Trophoblast cell (in vitro differentiated cells and primary cell): ENCODE measurements at regions not wholly inside any gene's neighbourhood (a gene's known extent, or its start where the extent isn't known, plus 50 kb on each side); places are given as distances from the start of the nearest gene placed in this dataset.

ENCODE experiments used
- DNase-seq, 2 donors: peaks; one replicate each; pipeline ENCODE4 v3.0.0-alpha.2; 2016
- H2AFZ ChIP-seq: 2 replicates; pipeline ENCODE4 v1.6.1; 2013; ENCODE audit warnings: low read length, moderate library complexity, mild to moderate bottlenecking; ENCODE audit not compliant: insufficient read depth, poor library complexity
- H2AK5ac ChIP-seq: 2 replicates; pipeline ENCODE4 v1.6.1; 2013; ENCODE audit warnings: mild to moderate bottlenecking, low read length
- H2BK120ac ChIP-seq: 2 replicates; pipeline ENCODE4 v1.6.1; 2013; ENCODE audit warnings: low read length, mild to moderate bottlenecking, moderate library complexity; ENCODE audit not compliant: insufficient read depth, poor library complexity
- H2BK12ac ChIP-seq: 2 replicates; pipeline ENCODE4 v1.6.1; 2013; ENCODE audit warnings: mild to moderate bottlenecking, low read length, moderate library complexity
- H2BK5ac ChIP-seq: 2 replicates; pipeline ENCODE4 v1.6.1; 2013; ENCODE audit warnings: low read length, low read depth, moderate library complexity, mild to moderate bottlenecking; ENCODE audit not compliant: poor library complexity
- H3K14ac ChIP-seq: 2 replicates; pipeline ENCODE4 v1.6.1; 2013; ENCODE audit warnings: mild to moderate bottlenecking, low read length
- H3K18ac ChIP-seq: 2 replicates; pipeline ENCODE4 v1.6.1; 2013; ENCODE audit warnings: mild to moderate bottlenecking, low read length
- H3K23ac ChIP-seq: 2 replicates; pipeline ENCODE4 v1.6.1; 2013; ENCODE audit warnings: low read length
- H3K27ac ChIP-seq: 2 replicates; pipeline ENCODE4 v1.5.1; 2013; ENCODE audit warnings: low read depth, mild to moderate bottlenecking, inconsistent platforms, low read length, moderate library complexity
- H3K27me3 ChIP-seq: 2 replicates; pipeline ENCODE4 v1.6.1; 2013; ENCODE audit warnings: inconsistent platforms, mild to moderate bottlenecking, low read length, moderate library complexity; ENCODE audit not compliant: insufficient read depth
- H3K36me3 ChIP-seq, 2 experiments: 1 replicate in 1 of 2; 2 replicates in 1 of 2; pipeline ENCODE4 v1.6.1; 2013; ENCODE audit warnings: low read length in 2 of 2, mild to moderate bottlenecking in 2 of 2, moderate library complexity in 1 of 2; ENCODE audit not compliant: insufficient read depth in 2 of 2, control insufficient read depth in 1 of 2
- H3K4ac ChIP-seq: 2 replicates; pipeline ENCODE4 v1.6.1; 2013; ENCODE audit warnings: low read depth, mild to moderate bottlenecking, low read length, moderate library complexity
- H3K4me1 ChIP-seq, 2 experiments: 1 replicate in 1 of 2; 2 replicates in 1 of 2; pipeline ENCODE4 v1.6.1; 2013; ENCODE audit warnings: low read length in 2 of 2, mild to moderate bottlenecking in 2 of 2, moderate library complexity in 1 of 2; ENCODE audit not compliant: insufficient read depth in 2 of 2, control insufficient read depth in 1 of 2
- H3K4me2 ChIP-seq: 2 replicates; pipeline ENCODE4 v1.6.1; 2013; ENCODE audit warnings: inconsistent platforms, mild to moderate bottlenecking, low read length, moderate library complexity
- H3K4me3 ChIP-seq: 2 replicates; pipeline ENCODE4 v1.5.1; 2013; ENCODE audit warnings: mild to moderate bottlenecking, low read depth, low read length, inconsistent platforms
- H3K79me1 ChIP-seq: one replicate; pipeline ENCODE4 v1.6.1; 2013; ENCODE audit warnings: low read length
- H3K79me2 ChIP-seq: 2 replicates; pipeline ENCODE4 v1.6.1; 2013; ENCODE audit warnings: low read length, mild to moderate bottlenecking; ENCODE audit not compliant: control insufficient read depth, insufficient read depth, poor library complexity
- H3K9ac ChIP-seq: 2 replicates; pipeline ENCODE4 v1.6.1; 2013; ENCODE audit warnings: mild to moderate bottlenecking, low read length
- H3K9me3 ChIP-seq: 2 replicates; pipeline ENCODE4 v1.6.1; 2013; ENCODE audit warnings: low read depth, mild to moderate bottlenecking, control low read depth, inconsistent platforms, low read length; ENCODE audit not compliant: insufficient read depth
- H4K12ac ChIP-seq: 2 replicates; pipeline ENCODE4 v1.6.1; 2013; ENCODE audit warnings: low read depth, mild to moderate bottlenecking, low read length, moderate library complexity
- H4K8ac ChIP-seq: 2 replicates; pipeline ENCODE4 v1.6.1; 2013; ENCODE audit warnings: low read depth, mild to moderate bottlenecking, low read length, moderate library complexity
- H4K91ac ChIP-seq: one replicate; pipeline ENCODE4 v1.6.1; 2013; ENCODE audit warnings: low read depth, mild to moderate bottlenecking, low read length, moderate library complexity
- WGBS: extraction: QIAGEN DNeasy Blood & Tissue Kit; methylation state at CpG from one replicate; pipeline ENCODE4 v1.1.7; 2013; ENCODE audit warnings: missing lambda C conversion rate; ENCODE audit not compliant: insufficient read length, insufficient coverage; ENCODE audit errors: extremely low coverage; 5-methylcytosine and 5-hydroxymethylcytosine counted together

- Histone ChIP-seq H3K36me3 (no peaks in the 10 kb centered on the region), H3K23ac (no peak overlapping the region), H2BK120ac (no peak overlapping the region), H3K27ac (no peak overlapping the region), H2AFZ (no peak overlapping the region), H2AK5ac (no peak overlapping the region), H3K4ac (no peak overlapping the region), H3K14ac (no peak overlapping the region), H3K4me3 (no peak overlapping the region), H3K18ac (no peak overlapping the region), H4K12ac (no peak overlapping the region), H2BK5ac (no peak overlapping the region), H4K8ac (no peak overlapping the region), H2BK12ac (no peak overlapping the region), H3K9me3 (no peaks in the 10 kb centered on the region), H4K91ac (no peak overlapping the region), H3K9ac (no peak overlapping the region), H3K79me2 (no peaks in the 10 kb centered on the region), H3K4me1 (peaks cover 8 to 10% of the 10 kb centered on the region in 2 experiments), H3K27me3 (no peaks in the 10 kb centered on the region), H3K79me1 (peaks cover 2% of the 10 kb centered on the region), H3K4me2 (no peak overlapping the region)
- DNase-seq: no peak
- no CpG with 5 or more reads among the region's 8 CpGs for WGBS
These were observed 125.7 kb upstream of the DIO3 start for GRCh38 chr14:101435546-101435945.

GRCh38 chr14:101439023-101439422 lies 122.3 kb upstream of the DIO3 start:
- Histone ChIP-seq H3K18ac (peak overlapping the region; percentile 73), H3K4me2 (no peak overlapping the region), H3K27me3 (no peaks in the 10 kb centered on the region), H2BK120ac (peak overlapping the region; percentile 54), H4K91ac (peak overlapping the region; percentile 86), H3K14ac (no peak overlapping the region), H3K4me1 (peaks cover 19 to 21% of the 10 kb centered on the region in 2 experiments), H3K9me3 (peaks cover 2% of the 10 kb centered on the region), H3K79me1 (peaks cover 10% of the 10 kb centered on the region), H4K8ac (peak overlapping the region; percentile 44), H3K36me3 (no peaks in the 10 kb centered on the region), H3K4ac (peak overlapping the region; percentile 25), H2AK5ac (peak overlapping the region; percentile 80), H2AFZ (no peak overlapping the region), H2BK12ac (peak overlapping the region; percentile 80), H3K27ac (peak overlapping the region; percentile 37), H3K79me2 (no peaks in the 10 kb centered on the region), H3K23ac (no peak overlapping the region), H3K9ac (no peak overlapping the region), H3K4me3 (no peak overlapping the region), H2BK5ac (peak overlapping the region; percentile 61), H4K12ac (no peak overlapping the region)
- WGBS: no CpG with 5 or more reads among the region's 3 CpGs
- DNase-seq: no peak

- Histone ChIP-seq H4K91ac (no peak overlapping the region), H3K4me1 (peaks cover 19 to 21% of the 10 kb centered on the region in 2 experiments), H3K23ac (no peak overlapping the region), H3K27me3 (no peaks in the 10 kb centered on the region), H2AK5ac (no peak overlapping the region), H2AFZ (no peak overlapping the region), H3K9me3 (peaks cover 2% of the 10 kb centered on the region), H3K79me1 (peaks cover 10% of the 10 kb centered on the region), H3K36me3 (no peaks in the 10 kb centered on the region), H2BK5ac (no peak overlapping the region), H3K9ac (no peak overlapping the region), H3K14ac (no peak overlapping the region), H3K18ac (no peak overlapping the region), H3K4me2 (peak overlapping the region; percentile 28), H3K4me3 (no peak overlapping the region), H3K27ac (peak overlapping the region; percentile 66), H3K4ac (no peak overlapping the region), H4K8ac (no peak overlapping the region), H2BK120ac (no peak overlapping the region), H2BK12ac (no peak overlapping the region), H4K12ac (no peak overlapping the region), H3K79me2 (no peaks in the 10 kb centered on the region)
- DNase-seq: peak; percentile 69 to 91
- WGBS: no CpG with 5 or more reads among the region's 6 CpGs
These were observed 120.8 kb upstream of the DIO3 start for GRCh38 chr14:101440496-101440895.

GRCh38 chr14:101441710-101442109 lies 119.6 kb upstream of the DIO3 start:
- peak overlapping the region; percentile 56 for H2BK12ac ChIP-seq
- H4K12ac ChIP-seq: no peak overlapping the region
- H3K18ac ChIP-seq: peak overlapping the region; percentile 2
- H2BK120ac ChIP-seq: peak overlapping the region; percentile 27
- H3K4me1 ChIP-seq: peaks cover 19 to 21% of the 10 kb centered on the region in 2 experiments
- no peak overlapping the region for H2AFZ ChIP-seq
- H4K8ac ChIP-seq: no peak overlapping the region
- no peak overlapping the region for H3K4me2 ChIP-seq
- H2AK5ac ChIP-seq: peak overlapping the region; percentile 37
- peak overlapping the region; percentile 15 for H2BK5ac ChIP-seq
- no peaks in the 10 kb centered on the region for H3K27me3 ChIP-seq
- H3K4ac ChIP-seq: no peak overlapping the region
- no peak overlapping the region for H3K23ac ChIP-seq
- H3K9ac ChIP-seq: no peak overlapping the region
- no peaks in the 10 kb centered on the region for H3K79me2 ChIP-seq
- H3K14ac ChIP-seq: peak overlapping the region; percentile 16
- no peak overlapping the region for H3K4me3 ChIP-seq
- peak overlapping the region; percentile 2 for H4K91ac ChIP-seq
- peaks cover 10% of the 10 kb centered on the region for H3K79me1 ChIP-seq
- no peak for DNase-seq
- 100% methylated on average over 3 of the region's 16 CpGs for WGBS
- H3K36me3 ChIP-seq: no peaks in the 10 kb centered on the region
- H3K9me3 ChIP-seq: peaks cover 2% of the 10 kb centered on the region
- no peak overlapping the region for H3K27ac ChIP-seq
